ENCODE measurements at regions not wholly inside any gene's neighbourhood (a gene's known extent, or its start where the extent isn't known, plus 50 kb on each side); places are given as distances from the start of the nearest gene placed in this dataset.

DNA sequence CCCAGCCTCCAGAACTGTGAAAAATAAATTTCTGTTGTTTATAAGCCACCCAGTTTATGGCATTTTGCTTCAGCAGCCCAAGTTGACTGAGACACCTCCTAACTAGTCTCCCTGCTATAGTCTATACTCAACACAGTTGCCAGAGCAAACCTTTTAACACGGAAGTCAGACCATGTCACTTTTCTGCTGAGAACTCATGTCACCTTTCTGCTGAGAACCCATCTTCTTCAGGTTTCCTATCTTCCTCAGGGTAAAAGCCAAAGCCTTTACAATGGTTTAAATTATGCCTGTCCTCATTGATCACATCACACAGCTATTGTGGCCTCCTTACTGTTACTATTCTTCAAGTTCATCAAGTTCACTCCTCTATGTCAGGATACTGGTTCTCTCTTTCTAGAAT lies 74.3 kb upstream of the SOX6 start:
- DNase-seq, result no peak

DNA sequence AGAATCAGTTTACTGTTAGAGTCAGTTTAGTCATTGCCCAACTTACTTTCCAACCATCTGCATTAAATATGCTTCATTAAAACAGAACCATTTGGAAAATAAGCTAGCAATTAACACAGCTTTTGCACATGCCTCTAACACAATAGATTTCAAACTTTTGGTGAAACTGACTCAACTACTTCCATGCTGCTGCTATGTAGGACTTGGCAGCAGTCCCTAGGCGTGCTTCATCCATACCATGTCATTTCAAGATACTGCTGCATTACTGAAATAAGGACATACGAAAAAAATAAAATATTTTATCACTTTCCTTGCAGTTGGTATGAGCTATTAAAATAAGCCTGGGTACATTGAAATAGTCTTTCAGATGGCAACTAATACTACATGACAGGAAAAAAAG lies 65.5 kb upstream of the SOX6 start:
- peak; percentile 67 for DNase-seq

DNA sequence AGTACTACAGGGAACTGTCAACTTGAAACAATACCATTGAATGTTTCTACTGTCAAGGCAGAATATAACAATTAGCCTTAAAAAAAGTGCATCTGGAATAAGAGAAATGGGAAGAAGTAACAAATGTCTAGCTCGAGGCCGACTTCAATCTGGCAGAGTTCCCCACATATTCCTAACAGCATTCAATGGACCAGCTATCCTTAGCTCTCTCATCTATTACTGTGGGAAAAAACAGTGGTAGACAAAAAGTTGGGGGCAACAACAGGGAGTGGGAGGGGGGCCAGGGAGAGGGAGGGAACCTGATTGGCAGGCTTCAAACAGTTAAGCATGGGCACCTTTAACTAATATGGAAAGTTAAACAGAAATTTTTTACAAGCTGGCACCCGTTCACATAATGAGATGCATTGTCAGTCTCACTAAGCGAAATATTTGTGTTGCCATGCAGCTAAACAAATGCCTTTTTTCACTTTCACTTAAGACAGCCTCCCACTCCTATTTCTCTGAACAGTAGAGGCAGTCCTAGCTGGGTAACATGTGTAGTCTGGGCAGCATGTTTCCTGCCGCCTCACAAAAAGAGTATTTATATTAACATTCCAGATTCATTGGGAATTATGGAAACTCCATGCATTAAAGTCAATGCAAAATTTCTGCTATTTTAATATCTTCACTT lies 62.2 kb upstream of the SOX6 start:
- peak; percentile 5 for DNase-seq

DNA sequence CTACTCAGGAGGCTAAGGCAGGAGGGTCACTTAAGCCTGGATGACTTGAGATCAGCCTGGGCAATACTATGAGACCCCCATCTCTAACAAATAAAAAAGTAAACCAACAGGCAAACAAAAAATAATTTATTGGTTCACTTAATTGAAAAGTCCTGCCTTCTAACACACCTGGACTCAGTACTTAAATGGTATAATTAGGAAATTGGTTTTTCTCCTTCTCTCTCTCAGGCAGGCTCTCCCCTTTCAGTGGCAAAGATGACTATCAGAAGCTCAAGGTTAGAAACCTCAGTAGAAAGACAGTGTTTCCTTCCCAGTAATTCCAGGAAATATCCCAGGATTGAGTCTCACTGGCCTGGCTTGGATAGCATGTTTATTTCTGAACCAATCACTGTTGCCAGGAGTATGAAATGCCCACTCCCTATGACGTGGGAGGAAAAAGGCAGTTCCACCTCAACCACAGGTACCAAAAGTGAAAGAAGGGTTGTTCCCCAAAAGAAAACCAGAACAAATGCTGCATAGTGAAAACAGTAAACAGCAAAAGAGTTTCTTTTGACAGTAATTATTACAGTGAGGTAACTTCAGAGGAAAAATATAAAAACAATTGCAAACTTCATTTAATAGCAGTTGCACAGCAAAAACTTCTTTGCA lies 56.3 kb upstream of the SOX6 start:
- no peak for DNase-seq

DNA sequence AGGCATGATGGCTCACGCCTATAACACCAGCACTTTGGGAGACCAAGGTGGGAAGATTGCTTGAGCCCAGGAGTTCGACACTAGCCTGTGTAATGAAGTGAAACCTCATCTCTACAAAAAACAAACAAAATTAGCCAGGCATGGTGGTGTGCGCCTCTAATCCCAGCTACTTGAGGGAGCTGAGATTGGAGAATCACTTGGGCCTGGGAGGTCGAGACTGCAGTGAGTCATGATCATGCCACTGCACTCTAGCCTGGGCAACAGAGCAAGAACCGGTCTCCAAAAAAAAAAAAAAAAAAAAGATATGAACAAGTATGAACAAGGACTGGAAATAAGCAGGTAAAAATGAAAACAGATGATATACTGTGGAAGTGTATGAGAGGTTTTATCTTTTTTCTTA lies 54.1 kb upstream of the SOX6 start:
- no peak for DNase-seq

DNA sequence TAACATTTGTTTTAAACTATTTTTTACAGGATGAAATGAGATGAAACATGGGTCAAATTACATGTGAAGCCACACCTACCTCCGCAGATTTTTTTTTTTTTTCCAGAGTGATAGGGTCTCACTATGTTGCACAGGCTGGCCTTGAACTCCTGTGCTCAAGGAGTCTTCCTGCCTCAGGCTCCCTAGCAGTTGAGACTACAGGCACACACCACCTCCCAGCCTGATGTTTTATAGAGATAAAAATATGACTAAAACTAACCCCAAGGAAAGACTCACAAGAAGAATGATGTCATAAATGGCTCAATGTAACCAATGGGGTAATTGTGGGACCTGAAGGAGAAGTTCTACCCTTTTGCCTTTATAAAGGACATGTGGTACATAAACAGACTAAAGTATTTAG lies 52.3 kb upstream of the SOX6 start:
- no peak for DNase-seq

DNA sequence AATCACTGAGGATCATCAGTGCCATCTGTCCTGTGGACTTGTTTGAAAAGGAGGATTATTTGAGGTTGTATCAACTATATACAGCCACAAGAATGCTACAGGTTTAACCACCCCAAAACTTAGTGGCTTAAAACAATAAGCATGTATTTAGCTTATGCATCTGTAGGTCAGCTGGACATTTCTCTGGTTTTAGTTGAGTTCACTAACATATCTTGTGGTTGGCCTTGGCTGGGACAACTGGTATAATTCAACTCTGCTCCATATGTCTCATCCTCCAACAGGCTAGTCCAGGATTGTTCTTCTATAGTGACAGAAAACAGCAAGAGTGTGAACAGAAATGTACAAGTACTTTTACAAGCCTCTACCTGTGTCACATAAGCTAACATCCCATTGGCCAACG lies 49.9 kb upstream of the SOX6 start:
- peak; percentile 28 for DNase-seq

All from fibroblast of skin of abdomen (primary cell).